ENCODE measurements at regions not wholly inside any gene's neighbourhood (a gene's known extent, or its start where the extent isn't known, plus 50 kb on each side); places are given as distances from the start of the nearest gene placed in this dataset.

DNA sequence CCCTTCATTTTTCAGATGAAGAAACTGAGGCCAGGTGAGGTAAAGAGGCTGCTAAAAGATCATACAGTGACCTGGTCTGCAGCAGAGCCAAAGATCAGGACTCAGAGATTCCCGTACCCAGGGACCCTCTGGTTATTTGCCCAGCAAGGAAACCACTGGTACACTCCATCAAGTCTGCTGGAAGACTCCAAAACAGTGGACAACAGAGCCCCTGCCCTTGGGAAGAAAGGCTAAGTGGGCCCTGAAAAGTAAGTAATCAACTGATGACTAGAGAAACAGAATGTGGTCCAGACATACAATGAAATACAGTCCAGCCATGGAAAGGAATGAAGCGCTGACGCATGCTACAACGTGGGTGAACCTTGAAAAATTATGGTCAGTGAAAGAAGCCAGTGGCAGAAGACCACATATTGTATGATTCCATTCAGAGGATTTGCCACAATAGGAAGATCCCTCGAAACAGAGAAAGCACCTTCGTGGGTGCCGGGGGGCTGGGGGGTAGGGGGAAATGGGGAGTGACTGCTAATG lies 106.4 kb downstream of the ETS2 start:
- TF ChIP-seq YY1 (IDR thresholded peaks at IDR 0.05; ENCODE audit: low read depth) (no peak), EP300 (IDR thresholded peaks at IDR 0.05; ENCODE audit: borderline replicate concordance) (no peak), ZBTB7A (IDR thresholded peaks at IDR 0.05; ENCODE audit: low read depth) (no peak), TAF1 (IDR thresholded peaks at IDR 0.05; ENCODE audit: low read depth) (no peak), MAX (IDR thresholded peaks at IDR 0.05) (no peak), FOXM1 (IDR thresholded peaks at IDR 0.05; ENCODE audit: borderline replicate concordance, low read depth) (no peak)

Data from Ishikawa (cell line).